Esophagus squamous epithelium (tissue), 5 donors: ENCODE measurements at regions not wholly inside any gene's neighbourhood (a gene's known extent, or its start where the extent isn't known, plus 50 kb on each side); places are given as distances from the start of the nearest gene placed in this dataset.
A peak's percentile ranks its signal among the peaks of the same experiment; 100 is the strongest.

Source experiments
- DNase-seq: peaks from one replicate; lab custom pipeline; 2025; lab: John Stamatoyannopoulos, UW
- H3K27ac ChIP-seq, 4 donors: fragments of 200-600 bp; sonication (generic); one replicate each; pipeline ENCODE4 v1.5.1; 2016 to 2019; ENCODE audit warnings: mild to moderate bottlenecking in 1 of 4
- H3K27me3 ChIP-seq, 4 donors: fragments of 200-600 bp; sonication (generic); 1 replicate in 3 of 4; 2 replicates in 1 of 4; pipeline versions ENCODE4 v1.5.1 to v1.6.0; 2017 to 2021; ENCODE audit warnings: antibody characterized with exemption in 1 of 4
- H3K36me3 ChIP-seq, 3 donors: fragments of 200-600 bp; sonication (generic); one replicate each; pipeline ENCODE4 v1.5.1; 2016 to 2019
- H3K4me1 ChIP-seq, 3 donors: fragments of 200-600 bp; sonication (generic); one replicate each; pipeline ENCODE4 v1.5.1; 2017 to 2019
- H3K4me3 ChIP-seq, 4 donors: fragments of 200-600 bp; sonication (generic); 1 replicate in 3 of 4; 2 replicates in 1 of 4; pipeline ENCODE4 v1.5.1; 2016 to 2019; ENCODE audit warnings: mild to moderate bottlenecking in 2 of 4, moderate library complexity in 1 of 4
- H3K9me3 ChIP-seq, 3 donors: fragments of 200-600 bp; sonication (generic); one replicate each; pipeline ENCODE4 v1.5.1; 2016 to 2019
- POLR2A ChIP-seq, 4 donors: fragments of 450-650 bp; IDR thresholded peaks; one replicate each; pipeline ENCODE4 v1.6.1; 2017; ENCODE audit warnings: antibody characterized with exemption in 4 of 4, mild to moderate bottlenecking in 4 of 4, moderate library complexity in 3 of 4
- WGBS, 2 donors: methylation state at CpG; one replicate each; pipeline ENCODE4 v1.1.5; 2018; 5-methylcytosine and 5-hydroxymethylcytosine counted together
- intact Hi-C: fragments of 100-400 bp; cut with DNase I; formaldehyde crosslinking; loops from one replicate; pipeline ENCODE4 v1.15.0; 2022
- TF ChIP-seq, protein P1 (sequence below), 6 experiments: fragments of 450-650 bp in 4 of 6; fragments of 200-600 bp in 2 of 6; sonication (generic) in 2 of 6; IDR thresholded peaks; one replicate each; pipeline ENCODE4 v1.5.1; 2016 to 2019; ENCODE audit warnings: antibody characterized with exemption in 6 of 6, mild to moderate bottlenecking in 4 of 6, moderate library complexity in 4 of 6
- donor health status: DM: yes; HTN: yes; CAD: no.

DNA sequence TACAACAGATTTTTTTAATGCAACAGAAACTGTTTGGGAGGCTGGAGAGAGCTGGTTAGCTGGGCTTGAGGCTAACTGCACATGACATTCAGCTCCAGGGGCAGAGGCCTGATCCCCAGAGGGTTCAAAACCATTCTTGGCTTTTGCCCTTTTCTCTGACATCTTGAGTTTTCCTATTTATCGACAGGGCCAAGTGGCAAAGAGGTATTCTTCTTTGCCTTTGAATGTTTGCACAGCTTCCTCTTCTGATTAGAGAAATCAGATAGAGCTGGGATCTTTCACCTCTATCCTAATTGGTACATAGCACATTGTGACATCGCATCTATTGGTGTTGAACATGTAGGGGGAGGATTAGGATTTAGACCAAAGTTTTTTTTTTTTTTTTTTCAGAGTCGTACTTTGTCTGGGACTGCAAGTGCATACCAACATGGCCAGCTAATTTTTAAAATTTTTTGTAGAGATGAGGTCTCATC lies 143.7 kb downstream of the ACTBL2 start:
- intact Hi-C loops: no loop called here
- 58 to 68% methylated on average over 3 of the region's 3 CpGs for WGBS, 2 donors
- peaks cover 0 to 16% (median 0%) of the 10 kb centered on the region in 3 donors for H3K4me1 ChIP-seq
- H3K27me3 ChIP-seq: no peaks in the 10 kb centered on the region
- no peak overlapping the region for H3K27ac ChIP-seq
- H3K9me3 ChIP-seq: no peaks in the 10 kb centered on the region
- no peaks in the 10 kb centered on the region for H3K36me3 ChIP-seq
- no peak overlapping the region for H3K4me3 ChIP-seq
- DNase-seq: no peak
- no peak for TF ChIP-seq POLR2A (IDR thresholded peaks at IDR 0.05)
- TF ChIP-seq, protein P1, sequence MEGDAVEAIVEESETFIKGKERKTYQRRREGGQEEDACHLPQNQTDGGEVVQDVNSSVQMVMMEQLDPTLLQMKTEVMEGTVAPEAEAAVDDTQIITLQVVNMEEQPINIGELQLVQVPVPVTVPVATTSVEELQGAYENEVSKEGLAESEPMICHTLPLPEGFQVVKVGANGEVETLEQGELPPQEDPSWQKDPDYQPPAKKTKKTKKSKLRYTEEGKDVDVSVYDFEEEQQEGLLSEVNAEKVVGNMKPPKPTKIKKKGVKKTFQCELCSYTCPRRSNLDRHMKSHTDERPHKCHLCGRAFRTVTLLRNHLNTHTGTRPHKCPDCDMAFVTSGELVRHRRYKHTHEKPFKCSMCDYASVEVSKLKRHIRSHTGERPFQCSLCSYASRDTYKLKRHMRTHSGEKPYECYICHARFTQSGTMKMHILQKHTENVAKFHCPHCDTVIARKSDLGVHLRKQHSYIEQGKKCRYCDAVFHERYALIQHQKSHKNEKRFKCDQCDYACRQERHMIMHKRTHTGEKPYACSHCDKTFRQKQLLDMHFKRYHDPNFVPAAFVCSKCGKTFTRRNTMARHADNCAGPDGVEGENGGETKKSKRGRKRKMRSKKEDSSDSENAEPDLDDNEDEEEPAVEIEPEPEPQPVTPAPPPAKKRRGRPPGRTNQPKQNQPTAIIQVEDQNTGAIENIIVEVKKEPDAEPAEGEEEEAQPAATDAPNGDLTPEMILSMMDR (IDR thresholded peaks at IDR 0.05): no peak

DNA sequence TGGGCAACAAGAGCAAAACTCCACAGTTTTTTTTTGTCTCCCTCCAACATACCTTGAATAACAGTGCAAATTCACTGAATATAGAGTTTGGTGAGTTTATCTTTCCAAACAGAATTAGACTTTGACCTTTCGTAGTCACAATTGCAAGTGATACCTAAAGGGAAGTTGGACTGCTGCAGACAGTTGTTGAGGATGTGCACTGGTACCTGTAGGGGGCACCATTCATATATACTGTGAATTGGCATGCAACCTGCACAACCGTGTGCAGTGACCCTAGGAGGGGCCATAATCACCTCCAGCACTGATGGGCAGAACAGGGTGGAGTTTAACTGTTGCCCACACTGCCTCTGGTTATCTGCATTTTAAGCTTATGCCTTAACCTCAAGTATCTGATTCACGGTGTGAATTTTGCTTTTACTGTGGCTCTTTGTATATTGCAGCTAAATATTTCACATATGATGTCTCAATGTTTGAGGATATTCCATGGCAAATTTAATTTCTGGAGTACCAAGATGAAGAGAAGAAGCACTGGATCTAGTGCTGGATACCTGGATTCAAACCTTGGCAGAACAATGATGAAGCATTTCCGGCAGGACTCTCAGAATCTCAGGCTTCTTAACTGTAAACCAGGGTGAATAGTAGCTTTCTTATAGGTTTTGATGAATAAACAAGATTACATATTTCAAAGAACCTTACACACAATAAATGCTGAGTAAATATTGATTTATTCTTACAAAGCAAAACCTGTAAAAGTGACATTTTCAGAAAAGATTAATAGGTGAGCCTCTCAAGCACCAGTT lies 144.3 kb downstream of the ACTBL2 start:
- TF ChIP-seq POLR2A (IDR thresholded peaks at IDR 0.05): no peak
- TF ChIP-seq, protein P1 (IDR thresholded peaks at IDR 0.05): peak in 2 of 6 experiments; percentile 7 to 30
- Histone ChIP-seq H3K4me3 (no peak overlapping the region), H3K9me3 (no peaks in the 10 kb centered on the region), H3K27ac (no peak overlapping the region), H3K27me3 (no peaks in the 10 kb centered on the region), H3K36me3 (no peaks in the 10 kb centered on the region), H3K4me1 (peaks cover 0 to 16% (median 0%) of the 10 kb centered on the region in 3 donors)
- 51 to 69% methylated on average over 4 of the region's 4 CpGs for WGBS, 2 donors
- no peak for DNase-seq
- intact Hi-C loops: no loop called here

DNA sequence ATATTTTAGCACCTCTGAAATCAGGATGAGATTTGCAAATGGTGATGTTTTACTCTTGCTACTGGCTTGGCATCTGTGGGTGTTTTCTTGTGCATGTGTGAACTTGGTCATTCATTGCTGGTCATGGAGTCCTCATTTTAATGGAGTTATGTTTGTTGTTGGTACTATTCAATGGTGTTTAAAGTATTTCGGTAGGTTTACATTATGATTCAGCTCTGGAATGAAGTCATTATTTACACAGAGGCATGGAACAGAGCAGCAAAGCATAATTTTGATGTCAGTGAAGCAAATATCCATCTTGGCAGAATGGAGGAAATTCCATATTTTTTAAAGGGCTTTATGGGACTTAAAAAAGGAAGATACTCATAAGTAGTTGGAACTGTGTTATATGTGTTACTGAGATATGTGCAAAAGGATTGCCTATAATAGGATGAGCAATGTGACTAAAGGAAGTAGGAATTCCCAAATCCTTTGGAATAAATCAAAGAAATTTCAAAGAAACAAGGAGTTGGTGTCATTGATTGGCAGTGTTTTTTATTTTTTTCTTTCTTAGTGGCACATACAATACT lies 147.4 kb downstream of the ACTBL2 start:
- Histone ChIP-seq H3K9me3 (no peaks in the 10 kb centered on the region), H3K27ac (no peak overlapping the region), H3K4me1 (no peaks in the 10 kb centered on the region), H3K27me3 (no peaks in the 10 kb centered on the region), H3K36me3 (no peaks in the 10 kb centered on the region), H3K4me3 (no peak overlapping the region)
- DNase-seq: no peak
- TF ChIP-seq POLR2A (IDR thresholded peaks at IDR 0.05): no peak
- TF ChIP-seq, protein P1 (IDR thresholded peaks at IDR 0.05): no peak
- intact Hi-C loops: no loop called here
- WGBS, 2 donors: 29 to 45% methylated on average over 1 of the region's 1 CpG

DNA sequence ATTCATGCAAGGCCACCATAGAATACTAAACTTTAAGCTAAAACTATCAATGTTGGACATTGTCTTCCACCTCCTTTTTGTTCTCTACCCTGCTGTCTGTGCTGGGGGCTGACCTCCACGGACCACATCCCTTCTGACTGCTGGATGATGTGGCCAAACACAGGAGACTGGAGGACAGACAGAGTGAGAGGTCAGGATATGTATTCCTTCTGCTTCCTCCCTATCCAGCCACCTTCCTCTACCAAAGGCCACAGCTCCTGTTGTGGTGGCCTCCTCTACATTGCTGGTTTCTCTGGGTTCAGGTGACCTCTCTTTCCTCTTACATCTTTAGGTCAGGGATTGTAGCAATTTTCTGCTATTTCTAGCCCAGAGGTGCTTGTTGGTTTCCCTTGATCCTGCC lies 148.1 kb downstream of the ACTBL2 start:
- H3K4me1 ChIP-seq: no peaks in the 10 kb centered on the region
- H3K27ac ChIP-seq: no peak overlapping the region
- 44 to 47% methylated on average over 1 of the region's 1 CpG for WGBS, 2 donors
- TF ChIP-seq POLR2A (IDR thresholded peaks at IDR 0.05): no peak
- TF ChIP-seq, protein P1 (IDR thresholded peaks at IDR 0.05): no peak
- H3K9me3 ChIP-seq: no peaks in the 10 kb centered on the region
- no peak for DNase-seq
- H3K27me3 ChIP-seq: no peaks in the 10 kb centered on the region
- intact Hi-C loops: no loop called here
- H3K36me3 ChIP-seq: no peaks in the 10 kb centered on the region
- no peak overlapping the region for H3K4me3 ChIP-seq

DNA sequence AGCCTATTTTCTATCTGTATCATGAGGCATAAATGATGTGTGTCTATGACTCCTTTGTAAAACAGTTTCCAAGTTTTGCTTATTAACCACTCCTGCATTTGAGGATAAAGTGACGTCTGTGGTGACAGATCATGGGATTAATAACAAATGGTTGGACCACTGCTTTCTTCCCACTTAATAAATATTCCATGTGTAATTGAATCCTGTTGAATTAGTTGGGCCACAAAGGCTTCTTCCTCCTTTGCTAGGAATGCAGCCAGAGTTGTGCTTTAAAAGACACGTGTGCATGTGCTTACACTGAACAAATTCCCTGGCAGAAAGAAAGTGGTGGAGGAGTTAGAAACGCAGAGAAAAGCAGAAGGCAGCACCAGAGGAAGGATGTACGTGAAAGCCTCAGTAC lies 150.2 kb downstream of the ACTBL2 start:
- Histone ChIP-seq H3K36me3 (no peaks in the 10 kb centered on the region), H3K27ac (no peak overlapping the region), H3K4me1 (no peaks in the 10 kb centered on the region), H3K27me3 (no peaks in the 10 kb centered on the region), H3K4me3 (no peak overlapping the region), H3K9me3 (peaks cover 0 to under 1% (median 0%) of the 10 kb centered on the region in 3 donors)
- no peak for DNase-seq
- TF ChIP-seq, protein P1 (IDR thresholded peaks at IDR 0.05): no peak
- no peak for TF ChIP-seq POLR2A (IDR thresholded peaks at IDR 0.05)
- 36 to 41% methylated on average over 4 of the region's 4 CpGs for WGBS, 2 donors
- intact Hi-C loops: no loop called here
